ENCODE measurements at regions not wholly inside any gene's neighbourhood (a gene's known extent, or its start where the extent isn't known, plus 50 kb on each side); places are given as distances from the start of the nearest gene placed in this dataset.

DNA sequence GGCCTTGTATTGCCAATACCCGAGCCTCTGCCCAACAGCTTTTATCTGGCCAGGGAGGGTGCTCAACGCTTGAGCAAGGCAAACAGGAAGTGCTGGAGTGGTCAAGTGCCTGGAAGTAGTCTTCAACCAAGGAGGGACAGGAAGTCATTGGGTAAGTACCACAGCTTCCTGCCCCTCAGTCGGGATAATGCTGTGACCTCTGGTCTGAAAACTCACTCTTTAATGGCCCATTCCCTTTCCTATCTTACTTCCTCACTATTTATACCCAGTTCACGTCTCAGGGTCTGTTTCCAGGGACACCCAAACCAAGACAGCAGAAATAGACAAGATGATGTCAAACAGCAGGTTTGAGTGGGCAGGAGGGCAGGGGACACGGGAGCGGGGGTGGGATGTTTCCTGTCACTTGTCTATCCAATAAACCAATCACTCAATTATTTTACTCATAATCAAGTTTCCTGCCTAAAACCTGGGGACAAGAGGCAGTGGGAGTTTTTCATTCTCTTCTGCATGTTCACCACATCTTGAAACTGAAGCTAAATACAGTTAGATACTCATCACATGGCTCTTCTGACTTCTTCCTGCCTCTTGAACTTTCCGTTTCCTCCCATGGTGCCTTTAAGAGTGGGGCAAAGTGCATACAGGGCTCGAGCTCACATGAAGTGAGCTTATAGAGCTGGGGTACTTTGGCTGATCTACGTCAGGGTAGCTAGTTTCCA is 68.9 kb upstream of the CAB39 start:
- no peak for DNase-seq

DNA sequence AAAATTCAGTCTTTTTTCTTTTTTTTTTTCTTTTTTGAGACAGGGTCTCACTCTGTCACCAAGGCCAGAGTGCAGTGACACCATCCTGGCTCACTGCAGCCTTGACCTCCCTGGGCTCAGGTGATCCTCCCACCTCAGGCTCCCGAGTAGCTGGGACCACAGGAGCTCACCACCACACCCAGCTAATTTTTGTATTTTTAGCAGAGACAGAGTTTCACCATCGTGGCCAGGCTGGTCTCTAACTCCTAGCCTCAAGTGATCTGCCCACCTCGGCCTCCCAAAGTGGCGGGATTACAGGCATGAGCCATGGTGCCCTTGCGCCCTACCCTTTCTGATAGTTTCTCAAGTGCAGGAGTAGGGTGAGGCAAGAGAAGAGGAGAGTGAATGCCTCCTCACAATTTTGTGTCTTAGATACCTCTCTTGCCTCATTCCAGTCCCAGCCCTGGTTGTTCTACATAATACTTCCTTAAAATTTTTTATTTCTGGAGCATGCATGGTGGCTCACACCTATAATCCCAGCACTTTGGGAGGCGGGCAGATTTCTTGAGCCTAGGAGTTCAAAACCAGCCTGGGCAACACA is 68.2 kb upstream of the CAB39 start:
- DNase-seq: no peak

DNA sequence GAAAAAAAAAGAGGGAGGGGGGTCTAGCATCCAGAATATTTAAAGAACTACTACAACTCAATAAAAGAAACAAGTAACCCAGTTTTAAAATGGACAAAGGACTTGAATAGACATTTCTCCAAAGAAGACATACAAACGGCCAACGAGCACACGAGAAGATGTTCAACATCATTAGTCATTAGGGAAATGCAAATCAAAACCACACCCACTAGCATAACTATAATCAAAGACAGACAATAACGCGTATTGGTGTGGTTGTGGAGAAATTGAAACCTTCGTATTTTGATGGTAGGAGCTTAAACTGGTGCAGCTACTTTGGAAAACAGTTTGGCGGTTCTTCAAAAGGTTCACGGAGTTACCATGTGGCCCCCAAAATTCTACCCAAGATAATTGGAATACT is 64.3 kb upstream of the CAB39 start:
- no peak for DNase-seq

DNA sequence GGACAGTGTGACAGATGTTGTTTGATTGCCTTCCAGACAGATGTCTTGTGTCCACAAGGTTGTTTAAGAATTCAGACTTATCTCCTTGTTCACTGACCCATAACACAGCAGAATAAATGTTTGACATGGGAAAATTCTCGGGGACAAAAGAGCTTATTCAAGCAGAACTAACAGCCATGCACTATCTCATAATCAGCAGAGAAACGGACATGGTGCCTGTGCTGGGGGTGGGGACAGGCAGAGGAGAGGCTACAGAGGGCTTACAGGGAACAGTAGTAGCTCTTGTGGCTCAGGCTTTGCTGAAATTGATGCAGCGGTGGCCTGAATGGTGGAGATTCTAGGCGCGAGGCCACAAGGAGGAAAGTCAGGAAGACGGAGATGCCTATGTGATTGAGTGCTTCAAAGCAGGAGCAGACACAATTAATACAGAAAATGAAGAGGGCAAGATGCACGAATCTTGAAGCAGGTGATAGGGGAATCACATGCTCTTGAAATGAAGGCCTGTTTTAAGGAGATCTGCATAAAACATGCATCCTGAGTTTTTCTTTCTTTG is 62.0 kb upstream of the CAB39 start:
- DNase-seq: no peak

DNA sequence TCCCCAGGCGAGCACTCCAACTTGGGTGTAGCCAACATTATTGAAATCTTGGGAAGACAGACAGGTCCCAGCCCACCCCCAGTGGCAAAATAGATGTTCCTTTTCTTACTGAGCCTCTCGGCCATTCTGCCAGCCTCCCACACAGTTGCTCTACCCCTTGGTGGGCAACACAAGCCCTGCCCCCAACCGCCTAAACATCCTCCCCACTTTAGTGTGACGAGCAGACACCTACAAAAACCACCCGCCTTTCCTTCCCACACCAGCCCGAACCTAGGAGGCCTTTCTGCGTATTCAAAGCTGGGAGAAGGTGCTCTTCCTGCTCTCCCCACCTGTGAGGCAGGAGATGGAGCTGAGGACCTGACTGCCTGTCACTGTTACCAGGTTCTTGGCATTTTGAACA is 58.6 kb upstream of the CAB39 start:
- DNase-seq: no peak

DNA sequence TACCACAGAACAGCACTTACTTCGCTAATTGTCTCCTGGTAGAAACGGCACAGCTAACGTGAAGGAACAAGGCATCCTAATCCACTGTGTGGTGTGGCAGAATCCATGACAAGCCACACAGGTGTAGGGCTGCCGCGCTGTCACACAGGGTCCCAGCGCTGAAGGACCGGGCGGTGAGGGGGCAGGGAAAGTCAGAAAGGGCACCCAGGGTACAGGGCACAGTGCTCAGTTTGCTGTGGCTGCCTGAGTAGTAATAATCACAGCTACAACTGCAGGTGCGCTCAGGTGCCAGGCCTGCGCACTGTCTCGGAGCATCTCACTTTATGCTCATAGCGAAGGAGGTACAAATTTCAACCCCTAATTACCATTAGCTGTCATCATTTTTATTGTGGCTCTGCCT is 55.2 kb upstream of the CAB39 start:
- DNase-seq: no peak

DNA sequence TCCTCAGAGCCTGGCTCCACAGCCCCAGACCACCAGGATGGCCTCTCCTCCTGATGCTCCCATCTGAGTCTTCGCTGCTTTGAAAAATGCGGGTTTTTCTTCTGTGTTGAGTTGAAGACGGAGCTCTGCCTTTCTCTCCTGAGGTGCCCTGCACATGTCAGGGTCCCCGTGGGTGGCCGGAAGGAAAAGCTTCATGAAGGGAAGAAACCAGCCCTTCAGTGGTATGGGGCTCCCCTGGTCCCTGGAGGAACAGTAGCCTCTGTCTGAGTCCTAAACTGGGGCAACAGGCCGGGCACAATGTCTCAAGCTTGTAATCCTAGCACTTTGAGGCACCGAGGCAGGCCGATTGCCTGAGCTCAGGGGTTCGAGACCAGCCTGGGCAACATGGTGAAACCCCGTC is 54.7 kb upstream of the CAB39 start:
- no peak for DNase-seq

DNA sequence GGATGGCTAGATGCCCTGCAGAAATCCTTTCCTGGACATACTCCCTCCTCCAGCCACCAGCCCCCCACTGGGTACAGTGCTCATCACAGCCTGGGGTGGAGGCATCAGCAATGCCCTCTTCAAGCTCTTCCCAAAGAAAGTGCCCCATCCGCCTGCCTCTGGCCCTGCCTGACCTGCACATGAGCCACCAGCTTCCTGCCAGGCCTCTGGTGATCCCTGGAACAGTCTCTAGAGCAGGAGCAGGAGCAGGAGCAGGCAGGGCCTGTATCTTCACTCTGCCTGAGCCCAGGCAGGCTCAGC is 54.1 kb upstream of the CAB39 start:
- DNase-seq: no peak

DNA sequence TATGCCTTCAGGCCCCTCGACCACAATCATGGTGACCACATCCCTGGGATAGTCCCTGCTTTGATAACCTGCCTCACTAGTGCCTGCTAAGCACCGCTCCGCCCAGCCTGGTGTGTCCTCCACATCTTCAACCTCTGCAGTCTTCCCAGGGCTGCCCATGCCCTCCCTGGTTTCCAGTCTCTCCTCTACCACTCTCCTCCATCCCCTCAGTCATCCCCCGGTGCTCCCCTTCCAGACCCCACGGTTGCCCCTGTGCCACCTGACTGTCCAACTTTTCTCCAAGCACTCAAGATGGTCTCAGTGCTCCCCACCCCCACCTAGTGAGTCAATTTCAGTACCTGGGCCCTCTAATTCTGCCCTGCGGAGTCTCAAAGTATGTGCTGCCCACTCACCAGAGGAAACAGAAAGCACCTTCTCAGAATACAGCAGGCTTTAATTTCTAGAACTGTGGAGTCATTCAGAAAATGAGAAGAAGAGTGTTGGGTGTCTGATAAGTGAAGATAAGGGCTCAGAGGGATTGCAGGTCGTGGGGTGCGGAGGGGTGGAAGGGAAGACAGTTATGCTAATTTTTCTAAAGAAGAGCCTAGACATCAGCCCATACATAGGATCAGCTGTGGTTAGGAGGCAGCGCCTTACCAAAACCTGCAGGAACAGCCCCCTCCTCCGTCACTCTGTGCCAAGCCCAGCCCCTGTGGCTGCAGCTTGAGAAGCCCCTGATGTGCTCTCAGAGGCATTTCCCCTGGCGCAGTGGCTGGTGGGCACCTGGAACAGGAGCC is 53.6 kb upstream of the CAB39 start:
- DNase-seq: no peak

DNA sequence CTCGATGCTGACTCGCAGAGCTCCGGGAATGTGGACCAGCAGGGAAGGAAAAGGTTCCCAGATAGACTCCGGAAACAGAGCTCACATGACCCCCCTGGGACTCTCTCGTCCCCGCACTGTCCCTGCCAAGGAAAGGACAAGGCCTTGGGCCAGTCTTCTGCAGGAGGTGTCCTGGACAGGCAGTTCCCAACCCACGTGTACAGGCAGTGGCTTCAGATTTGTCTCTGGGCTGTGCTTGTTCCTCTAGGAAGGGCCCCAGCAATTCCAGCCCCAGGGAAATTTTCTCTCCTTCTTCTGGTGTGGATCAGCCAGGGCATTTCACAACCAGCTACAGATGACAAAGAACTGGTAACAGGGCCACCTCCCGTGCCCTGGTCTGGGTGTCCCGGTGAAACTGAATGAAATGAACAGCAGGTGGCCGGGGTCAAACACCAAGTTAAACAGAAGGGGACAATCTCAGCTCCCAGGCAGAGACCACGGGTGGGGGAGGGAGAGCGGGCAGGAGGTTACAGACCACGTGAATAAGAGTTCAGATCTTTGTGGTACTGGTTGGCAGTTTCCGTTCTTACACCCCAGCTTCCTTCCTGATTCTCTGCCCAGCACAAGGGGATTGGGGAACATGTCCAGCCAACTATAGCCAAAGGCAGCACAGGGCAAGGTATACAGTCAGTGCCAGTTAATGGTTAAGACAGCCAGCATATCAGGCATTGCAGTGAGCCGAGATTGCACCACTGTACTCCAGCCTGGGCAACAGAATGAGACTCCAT is 52.2 kb upstream of the CAB39 start:
- no peak for DNase-seq

DNA sequence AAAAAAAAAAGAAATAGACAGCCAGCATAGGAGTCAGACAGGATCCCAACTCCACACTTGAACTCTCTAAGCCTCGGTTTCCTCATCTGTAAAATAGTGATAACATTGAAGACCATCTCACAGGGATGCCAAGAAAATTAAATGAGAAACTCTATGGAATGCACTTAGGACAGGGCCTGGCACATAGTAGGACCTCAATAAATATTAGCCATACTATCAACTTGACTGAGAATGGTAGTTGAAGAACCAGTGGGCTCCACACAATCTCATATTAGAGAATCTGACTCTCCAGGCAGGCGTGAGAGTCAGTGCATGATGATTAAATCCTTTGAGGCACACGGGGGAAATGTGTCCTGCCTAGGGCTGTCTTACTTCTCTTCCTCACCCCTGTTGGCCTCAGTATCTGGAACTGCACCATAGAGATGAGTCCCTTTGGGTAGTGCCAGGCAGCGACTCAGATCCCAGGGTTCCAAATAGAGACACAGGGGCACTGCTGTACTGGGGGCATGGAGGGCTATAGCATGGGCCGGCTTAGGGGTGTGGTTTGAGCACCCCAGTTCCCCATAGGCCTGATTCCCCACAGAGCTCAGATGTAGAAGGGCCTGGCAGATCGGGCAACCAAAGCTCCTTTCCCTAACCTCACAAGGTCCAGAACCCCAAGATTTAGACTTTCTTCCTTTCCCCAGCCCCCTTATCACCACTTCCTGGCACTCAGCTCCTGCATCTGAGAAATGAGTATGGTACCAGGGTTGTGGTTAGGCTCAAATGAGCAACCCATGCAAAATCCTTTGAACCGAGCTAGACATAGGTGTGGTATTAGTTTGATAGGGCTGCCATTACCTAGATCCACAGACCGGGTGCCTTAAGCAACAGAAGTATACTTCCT is 51.3 kb upstream of the CAB39 start:
- DNase-seq: no peak

All from right hindlimb (tissue), 1 donor.